Activated CD4-positive, alpha-beta T cell treated with anti-CD3 and anti-CD28 coated beads, Interleukin-2, amount 10 ng/mL, durations not matched to agents 24 days and 14 days (primary cell): ENCODE measurements at regions not wholly inside any gene's neighbourhood (a gene's known extent, or its start where the extent isn't known, plus 50 kb on each side); places are given as distances from the start of the nearest gene placed in this dataset.
"Not testable (repeated sequence)": the region's sequence is repeated elsewhere in the genome, so short reads cannot be mapped to it uniquely, and the experiment has no call there.

Experiments
- DNase-seq: peaks from one replicate; pipeline ENCODE4 v3.0.0; 2022
- H3K27ac Mint-ChIP-seq: one replicate; pipeline ENCODE4 v1.8.0; 2022; ENCODE audit warnings: mild to moderate bottlenecking, mixed read lengths
- H3K27me3 Mint-ChIP-seq: one replicate; pipeline ENCODE4 v1.8.0; 2022; ENCODE audit warnings: mixed read lengths
- H3K36me3 Mint-ChIP-seq: one replicate; pipeline ENCODE4 v1.8.0; 2022; ENCODE audit warnings: low read depth, mild to moderate bottlenecking, mixed read lengths
- H3K4me1 Mint-ChIP-seq: one replicate; pipeline ENCODE4 v1.8.0; 2021; ENCODE audit warnings: mixed read lengths
- H3K4me3 Mint-ChIP-seq: one replicate; pipeline ENCODE4 v1.8.0; 2022; ENCODE audit warnings: mild to moderate bottlenecking, moderate library complexity, mixed read lengths
- H3K9me3 Mint-ChIP-seq: one replicate; pipeline ENCODE4 v1.8.0; 2021; ENCODE audit warnings: mixed read lengths
- intact Hi-C: fragments of 100-400 bp; cut with micrococcal nuclease; formaldehyde crosslinking; loops from one replicate; pipeline ENCODE4 v1.15.1; 2023

DNA sequence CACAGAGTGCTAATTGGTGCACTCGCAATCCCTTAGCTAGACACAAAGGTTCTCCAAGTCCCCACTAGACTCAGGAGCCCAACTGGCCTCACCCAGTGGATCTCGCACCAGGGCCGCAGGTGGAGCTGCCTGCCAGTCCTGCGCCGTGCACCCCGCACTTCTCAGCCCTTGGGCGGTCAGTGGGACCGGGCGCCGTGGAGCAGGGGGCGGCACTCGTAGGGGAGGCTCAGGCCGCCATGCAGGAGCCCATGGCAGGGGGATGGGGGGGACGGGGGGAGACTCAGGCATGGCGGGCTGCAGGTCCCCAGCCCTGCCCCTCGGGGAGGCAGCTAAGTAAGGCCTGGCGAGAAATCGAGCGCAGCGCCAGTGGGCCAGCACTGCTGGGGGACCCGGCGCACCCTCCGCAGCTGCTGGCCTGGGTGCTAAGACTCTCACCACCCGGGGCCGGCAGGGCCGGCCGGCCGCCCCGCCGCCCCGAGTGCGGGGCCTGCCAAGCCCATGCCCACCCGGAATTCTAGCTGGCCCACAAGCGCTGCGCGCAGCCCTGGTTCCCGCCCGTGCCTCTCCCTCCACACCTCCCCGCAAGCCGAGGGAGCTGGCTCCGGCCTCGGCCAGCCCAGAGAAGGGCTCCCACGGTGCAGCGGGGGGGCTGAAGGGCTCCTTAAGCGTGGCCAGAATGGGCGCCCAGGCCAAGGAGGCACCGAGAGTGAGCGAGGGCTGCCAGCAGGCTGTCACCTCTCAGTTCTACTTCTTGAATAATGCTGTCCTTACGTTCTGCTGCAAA is 258.2 kb downstream of the GALC start:
- DNase-seq, H3K4me1 Mint-ChIP-seq, H3K27ac Mint-ChIP-seq, H3K9me3 Mint-ChIP-seq, intact Hi-C loops, H3K4me3 Mint-ChIP-seq, H3K36me3 Mint-ChIP-seq, H3K27me3 Mint-ChIP-seq: not testable (repeated sequence)

DNA sequence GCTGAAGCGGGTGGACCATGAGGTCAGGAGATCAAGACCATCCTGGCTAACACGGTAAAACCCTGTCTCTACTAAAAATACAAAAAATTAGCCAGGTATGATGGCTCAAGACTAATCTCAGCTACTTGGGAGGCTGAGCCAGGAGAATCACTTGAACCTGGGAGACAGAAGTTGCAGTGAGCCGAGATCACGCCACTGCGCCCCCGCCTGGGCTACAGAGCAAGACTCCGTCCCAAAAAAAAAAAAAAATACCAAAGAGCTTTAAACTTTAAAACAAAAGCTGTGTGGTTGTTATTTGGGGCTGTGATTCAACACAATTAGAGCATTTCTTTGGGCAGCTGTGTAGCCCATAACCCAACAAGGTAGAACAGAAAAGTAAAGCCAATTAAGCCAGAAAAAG is 259.9 kb downstream of the GALC start:
- H3K4me3 Mint-ChIP-seq, H3K27me3 Mint-ChIP-seq, DNase-seq, H3K27ac Mint-ChIP-seq, H3K36me3 Mint-ChIP-seq, H3K9me3 Mint-ChIP-seq, H3K4me1 Mint-ChIP-seq, intact Hi-C loops: not testable (repeated sequence)

DNA sequence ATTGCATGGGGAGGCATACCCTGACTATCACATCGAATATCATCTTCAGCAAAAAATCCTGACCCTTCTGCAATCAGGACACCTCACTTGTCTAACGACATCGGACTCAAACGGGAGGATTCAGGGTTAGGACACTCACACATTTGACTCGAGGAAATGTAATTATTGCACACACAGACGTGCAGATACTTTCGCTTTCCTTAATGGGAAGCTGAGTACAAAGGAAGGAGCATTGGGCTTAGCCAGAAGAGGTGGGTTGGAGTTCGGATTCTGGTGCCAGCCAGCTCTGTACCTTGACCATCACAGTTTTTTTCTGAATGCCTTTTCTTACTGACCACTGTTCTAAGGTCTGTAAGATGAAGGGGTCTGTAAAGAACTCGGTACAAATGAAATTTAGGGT is 260.4 kb downstream of the GALC start:
- intact Hi-C loops = no loop called here
- no peaks in the 10 kb centered on the region for H3K27me3 Mint-ChIP-seq
- no peaks in the 10 kb centered on the region for H3K9me3 Mint-ChIP-seq
- H3K4me3 Mint-ChIP-seq = no peak overlapping the region
- DNase-seq = no peak
- H3K4me1 Mint-ChIP-seq = no peaks in the 10 kb centered on the region
- no peak overlapping the region for H3K27ac Mint-ChIP-seq
- H3K36me3 Mint-ChIP-seq = no peaks in the 10 kb centered on the region

DNA sequence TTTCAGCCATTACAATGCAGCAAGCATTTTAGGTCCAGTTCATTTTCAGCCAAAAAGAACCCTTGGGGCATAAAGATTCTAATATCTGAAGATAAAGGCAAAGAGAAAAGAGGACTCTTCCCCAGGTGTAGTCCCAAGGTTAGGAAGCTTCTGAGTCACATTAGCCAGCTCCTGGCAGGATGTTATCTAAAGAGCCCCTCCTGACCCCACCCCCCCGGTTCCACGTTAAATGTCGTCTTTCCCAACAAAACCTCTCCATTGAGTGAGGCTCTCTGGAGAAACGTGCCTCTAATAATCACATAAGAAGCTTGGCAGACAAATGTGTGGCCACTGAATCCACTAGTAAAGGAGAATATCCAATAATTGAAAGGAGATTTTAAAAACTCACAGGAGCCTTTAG is 267.7 kb downstream of the GALC start:
- H3K27ac Mint-ChIP-seq = no peak overlapping the region

DNA sequence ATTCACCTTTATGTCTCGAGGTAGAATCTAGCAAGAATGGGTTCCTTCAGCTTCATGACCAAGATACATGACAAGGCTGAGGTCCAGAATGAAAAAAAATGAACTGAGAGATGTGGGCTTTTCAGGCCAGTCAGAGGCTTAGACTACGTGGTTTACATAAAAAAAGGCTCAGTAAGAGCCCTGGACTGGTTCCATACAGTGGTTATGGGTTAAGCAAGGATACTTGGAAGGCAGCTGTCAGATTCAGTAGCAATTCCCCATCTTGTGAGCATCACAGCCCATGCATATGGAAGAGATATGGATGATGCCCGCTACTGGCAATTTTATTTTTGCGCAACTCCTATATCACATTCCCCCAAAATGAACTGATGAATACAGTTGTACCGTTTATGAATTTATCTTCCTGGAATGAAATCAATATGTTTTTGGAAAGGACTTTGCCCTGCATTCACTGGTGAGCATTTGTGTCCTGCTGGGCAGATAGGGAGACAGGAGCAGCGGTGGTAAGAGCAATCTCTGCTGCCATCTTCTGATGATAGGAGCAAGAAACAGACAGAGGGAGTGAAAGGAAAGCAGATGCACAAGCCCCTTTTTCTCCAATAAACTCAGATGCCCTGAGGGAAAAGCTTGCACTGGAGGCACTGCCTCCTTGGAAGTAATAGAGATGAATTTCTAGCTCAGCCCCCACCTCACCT is 280.4 kb downstream of the GALC start:
- H3K36me3 Mint-ChIP-seq = no peaks in the 10 kb centered on the region
- H3K9me3 Mint-ChIP-seq = no peaks in the 10 kb centered on the region
- H3K4me3 Mint-ChIP-seq = no peak overlapping the region
- intact Hi-C loops = no loop called here
- no peaks in the 10 kb centered on the region for H3K27me3 Mint-ChIP-seq
- H3K4me1 Mint-ChIP-seq = no peaks in the 10 kb centered on the region
- no peak for DNase-seq
- no peak overlapping the region for H3K27ac Mint-ChIP-seq

More for the DNA sequence above, 267.7 kb downstream of the GALC start:
- Mint-ChIP-seq H3K9me3 (no peaks in the 10 kb centered on the region), H3K4me1 (no peaks in the 10 kb centered on the region), H3K27me3 (no peaks in the 10 kb centered on the region), H3K36me3 (no peaks in the 10 kb centered on the region), H3K4me3 (no peak overlapping the region)
- intact Hi-C loops = no loop called here
- no peak for DNase-seq

DNA sequence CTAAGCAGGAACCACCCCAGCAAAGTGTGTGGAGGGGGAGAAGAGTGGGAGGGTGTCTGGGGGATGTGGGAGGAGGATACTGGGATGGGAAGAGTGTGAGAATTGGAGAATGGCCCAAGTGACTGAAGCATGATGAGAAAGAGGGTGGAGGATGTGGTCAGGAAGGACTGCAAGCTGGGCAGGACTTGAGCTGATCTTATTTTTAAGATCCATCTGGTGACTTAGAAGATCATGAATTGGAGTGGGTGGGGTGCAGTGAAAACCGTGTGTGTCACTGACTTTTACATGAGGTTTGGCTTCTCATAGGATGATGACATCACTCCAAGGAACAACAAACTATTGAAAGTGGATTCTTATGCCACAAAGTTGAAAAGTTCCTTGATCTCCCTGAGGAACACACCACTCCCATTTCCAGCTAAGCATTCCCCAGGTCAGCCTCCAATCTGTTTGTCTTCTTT is 287.5 kb downstream of the GALC start:
- H3K9me3 Mint-ChIP-seq = no peaks in the 10 kb centered on the region
- intact Hi-C loops = no loop called here
- H3K27me3 Mint-ChIP-seq = no peaks in the 10 kb centered on the region
- no peaks in the 10 kb centered on the region for H3K4me1 Mint-ChIP-seq
- no peak overlapping the region for H3K4me3 Mint-ChIP-seq
- DNase-seq = no peak
- H3K27ac Mint-ChIP-seq = no peak overlapping the region
- no peaks in the 10 kb centered on the region for H3K36me3 Mint-ChIP-seq

DNA sequence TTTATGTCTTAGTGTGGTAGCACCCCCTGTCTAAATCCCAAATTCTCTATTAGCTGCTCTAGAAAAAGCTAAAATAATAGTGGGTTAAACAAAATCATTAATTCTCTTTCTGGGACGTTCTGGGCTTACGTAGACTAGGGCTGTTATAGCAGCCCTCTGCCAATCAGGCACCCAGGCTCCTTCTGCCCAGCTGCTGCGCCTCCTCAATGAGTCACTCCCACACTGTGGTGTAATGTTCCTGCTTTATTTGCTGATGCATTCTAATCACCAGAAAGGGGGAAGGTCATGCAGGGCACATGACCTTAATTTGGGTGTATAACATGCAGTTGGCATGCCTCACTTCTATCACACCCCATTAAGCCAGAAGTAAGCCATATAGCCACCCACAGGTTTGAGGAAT is 294.5 kb downstream of the GALC start:
- H3K27me3 Mint-ChIP-seq = no peaks in the 10 kb centered on the region
- intact Hi-C loops = no loop called here
- no peak overlapping the region for H3K4me3 Mint-ChIP-seq
- no peak for DNase-seq
- no peaks in the 10 kb centered on the region for H3K36me3 Mint-ChIP-seq
- no peak overlapping the region for H3K27ac Mint-ChIP-seq
- no peaks in the 10 kb centered on the region for H3K4me1 Mint-ChIP-seq
- H3K9me3 Mint-ChIP-seq = no peaks in the 10 kb centered on the region

DNA sequence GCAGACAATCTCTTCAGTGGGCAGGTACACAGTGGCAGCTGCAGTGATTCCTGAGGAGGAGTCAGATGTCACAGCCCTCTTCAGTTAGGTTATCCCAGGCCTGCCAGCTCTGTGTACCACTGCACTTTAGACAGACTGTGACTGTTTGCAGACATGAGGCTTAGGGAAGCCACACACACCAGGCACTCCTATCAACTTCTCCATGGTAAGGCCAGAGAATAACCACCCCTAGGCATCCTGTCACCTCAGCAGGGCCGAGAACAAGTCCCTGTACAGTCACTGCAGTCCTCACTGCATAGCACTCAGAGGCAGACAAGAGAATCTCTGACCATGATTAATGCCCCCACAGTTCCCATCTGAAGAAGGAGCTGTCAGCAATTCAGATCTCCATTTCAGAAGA is 296.5 kb downstream of the GALC start:
- Mint-ChIP-seq H3K27ac (no peak overlapping the region), H3K9me3 (no peaks in the 10 kb centered on the region), H3K27me3 (no peaks in the 10 kb centered on the region), H3K4me3 (no peak overlapping the region), H3K36me3 (no peaks in the 10 kb centered on the region), H3K4me1 (no peaks in the 10 kb centered on the region)
- DNase-seq = no peak
- intact Hi-C loops = no loop called here

DNA sequence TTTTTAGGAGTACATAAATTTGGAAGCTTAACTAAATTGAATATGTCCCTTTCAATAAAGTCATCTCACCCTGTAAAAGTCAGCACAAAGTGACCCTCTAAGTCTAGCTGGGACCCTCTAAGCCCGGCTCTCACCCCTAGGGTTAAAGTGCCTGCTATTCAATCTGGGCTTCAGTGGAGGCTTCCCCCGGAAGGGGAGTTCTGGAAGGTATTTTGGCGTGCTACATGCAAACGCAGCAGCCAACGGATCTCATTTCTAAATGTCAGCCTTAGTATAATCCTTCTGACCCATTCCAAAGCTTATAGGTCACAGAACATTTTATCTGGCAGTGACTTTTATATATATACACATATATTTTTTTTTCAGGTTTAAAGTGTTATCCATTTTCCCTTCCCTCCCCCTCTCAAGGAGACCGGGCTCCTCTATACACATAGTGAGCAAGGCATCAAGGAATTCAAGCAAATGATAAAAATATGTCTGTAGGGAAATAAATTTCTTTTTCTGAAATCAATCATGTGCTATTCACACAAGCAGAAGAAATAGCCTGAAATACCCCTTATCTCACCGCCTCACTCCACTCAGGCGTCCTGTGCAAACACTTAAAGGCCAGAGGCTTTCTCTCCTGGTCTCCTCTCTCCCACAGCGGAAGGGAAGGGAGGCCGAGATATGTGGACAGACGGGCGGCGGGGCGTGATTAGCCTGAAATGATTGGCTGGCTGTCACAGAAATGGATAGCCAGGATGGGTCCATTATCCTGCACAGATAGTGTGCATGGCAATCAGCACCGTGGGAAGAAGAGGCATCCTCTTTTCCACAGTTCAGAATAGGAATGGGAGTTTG is 301.7 kb downstream of the GALC start:
- Mint-ChIP-seq H3K27ac (no peak overlapping the region), H3K27me3 (no peaks in the 10 kb centered on the region), H3K4me3 (no peak overlapping the region), H3K4me1 (no peaks in the 10 kb centered on the region), H3K9me3 (no peaks in the 10 kb centered on the region), H3K36me3 (no peaks in the 10 kb centered on the region)
- intact Hi-C loops = no loop called here
- DNase-seq = no peak

DNA sequence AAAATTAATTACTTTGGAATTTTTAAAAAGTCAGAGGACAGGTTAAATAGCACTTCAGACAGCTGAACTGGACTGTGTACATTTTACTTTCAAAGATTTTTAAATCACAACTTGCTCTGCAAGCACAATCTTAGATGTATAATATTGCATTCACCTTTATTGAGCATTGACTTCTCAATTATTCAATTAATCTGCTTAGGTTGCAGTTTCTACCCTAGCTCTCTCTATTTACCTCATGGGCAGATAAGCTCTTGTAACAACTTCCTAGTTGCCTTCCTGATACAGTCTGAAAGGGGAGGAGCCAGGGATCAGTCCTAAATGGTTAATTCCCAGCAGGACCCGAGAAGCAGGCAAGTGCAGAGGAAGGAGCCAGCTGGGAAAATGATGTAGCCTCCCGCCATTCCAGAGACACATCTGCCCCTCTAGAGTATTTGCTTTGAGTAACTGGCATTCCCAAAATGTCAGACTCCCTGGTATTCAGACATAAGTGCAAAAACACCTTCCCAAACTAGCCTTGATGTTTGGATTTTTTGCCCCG is 302.8 kb downstream of the GALC start:
- H3K36me3 Mint-ChIP-seq = no peaks in the 10 kb centered on the region
- no peaks in the 10 kb centered on the region for H3K4me1 Mint-ChIP-seq
- no peak overlapping the region for H3K27ac Mint-ChIP-seq
- intact Hi-C loops = no loop called here
- H3K9me3 Mint-ChIP-seq = no peaks in the 10 kb centered on the region
- no peak for DNase-seq
- H3K27me3 Mint-ChIP-seq = no peaks in the 10 kb centered on the region
- no peak overlapping the region for H3K4me3 Mint-ChIP-seq

DNA sequence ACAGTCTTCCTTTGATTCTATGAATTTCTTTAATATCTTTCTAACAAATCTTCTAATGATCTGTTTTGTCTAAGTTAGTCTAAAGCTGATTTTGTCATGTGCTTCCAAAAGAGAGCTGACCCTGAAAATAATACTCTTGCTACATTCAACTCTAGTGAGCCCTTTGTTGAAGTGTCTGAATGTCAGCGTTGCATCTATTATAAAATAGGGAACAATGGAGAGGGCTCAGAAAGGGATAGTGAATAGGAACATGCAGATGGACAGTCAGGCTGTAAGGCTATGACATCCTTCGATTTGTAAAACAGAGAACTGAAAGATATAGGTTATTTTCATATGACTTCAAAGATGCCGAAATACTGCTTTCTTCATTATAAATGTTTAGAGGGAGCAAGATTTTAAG is 304.5 kb downstream of the GALC start:
- no peaks in the 10 kb centered on the region for H3K27me3 Mint-ChIP-seq
- no peak overlapping the region for H3K4me3 Mint-ChIP-seq
- DNase-seq = no peak
- H3K36me3 Mint-ChIP-seq = no peaks in the 10 kb centered on the region
- H3K27ac Mint-ChIP-seq = no peak overlapping the region
- H3K4me1 Mint-ChIP-seq = no peaks in the 10 kb centered on the region
- intact Hi-C loops = no loop called here
- no peaks in the 10 kb centered on the region for H3K9me3 Mint-ChIP-seq

DNA sequence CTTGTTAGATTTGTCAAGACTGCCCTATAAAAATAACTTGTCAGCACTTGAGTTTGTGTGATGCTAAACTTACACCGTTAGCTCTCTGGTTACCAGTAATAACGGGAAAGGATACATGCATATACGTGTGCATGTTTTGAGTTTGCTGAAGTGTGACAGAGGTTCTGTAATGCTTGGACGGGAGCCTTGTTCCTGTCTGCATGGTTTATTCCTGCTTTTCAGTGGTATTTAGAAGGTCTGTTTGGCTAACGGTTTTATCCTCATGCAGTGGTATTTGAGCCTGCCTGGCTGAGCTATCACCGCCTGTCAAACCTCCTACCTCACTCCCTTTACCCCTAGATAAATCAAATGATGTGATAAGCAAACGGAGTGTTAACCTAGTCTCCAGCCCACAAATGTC is 305.6 kb downstream of the GALC start:
- no peaks in the 10 kb centered on the region for H3K9me3 Mint-ChIP-seq
- H3K36me3 Mint-ChIP-seq = no peaks in the 10 kb centered on the region
- H3K4me1 Mint-ChIP-seq = no peaks in the 10 kb centered on the region
- no peak overlapping the region for H3K4me3 Mint-ChIP-seq
- no peak for DNase-seq
- intact Hi-C loops = no loop called here
- no peaks in the 10 kb centered on the region for H3K27me3 Mint-ChIP-seq
- no peak overlapping the region for H3K27ac Mint-ChIP-seq

DNA sequence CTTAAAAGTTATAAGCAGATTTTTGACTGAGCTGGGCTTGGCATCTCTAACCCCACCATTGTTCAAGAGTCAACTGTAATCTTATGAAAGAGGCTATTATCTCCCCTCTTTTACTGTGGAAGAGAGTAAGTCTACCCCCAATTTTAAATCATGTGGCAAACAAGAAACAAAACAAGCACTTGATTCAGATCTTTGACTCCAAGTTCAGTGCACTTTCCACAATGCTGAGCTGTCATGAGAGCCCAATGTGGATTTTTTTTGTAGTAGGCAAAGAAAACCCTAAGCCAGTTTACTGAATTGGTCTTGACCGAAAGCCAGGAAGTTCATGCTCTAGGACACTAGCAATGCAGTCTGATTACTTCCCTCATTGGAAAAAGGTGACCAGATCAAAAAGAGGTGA is 306.2 kb downstream of the GALC start:
- intact Hi-C loops = no loop called here
- Mint-ChIP-seq H3K27me3 (no peaks in the 10 kb centered on the region), H3K36me3 (no peaks in the 10 kb centered on the region), H3K4me3 (no peak overlapping the region), H3K27ac (no peak overlapping the region), H3K4me1 (no peaks in the 10 kb centered on the region), H3K9me3 (no peaks in the 10 kb centered on the region)
- no peak for DNase-seq

DNA sequence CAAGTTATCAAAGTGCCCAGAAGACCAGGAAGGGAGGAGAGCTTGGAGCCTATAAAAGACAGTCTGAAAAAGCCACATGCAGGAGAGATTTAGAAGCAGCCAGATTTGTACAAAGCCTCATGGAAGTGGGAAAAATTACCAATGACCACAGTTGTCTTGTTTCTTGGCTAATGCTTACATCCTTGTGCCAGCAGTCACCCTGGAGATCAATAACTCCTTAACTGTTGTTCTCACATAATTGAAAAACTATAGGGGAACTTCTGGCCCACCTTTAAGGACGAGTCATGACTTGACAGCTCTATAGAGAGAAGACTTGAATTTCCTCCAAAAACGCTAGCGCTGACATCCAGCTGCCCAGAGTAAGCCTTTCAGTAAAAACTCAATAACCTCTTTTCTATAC is 313.1 kb downstream of the GALC start:
- no peak overlapping the region for H3K27ac Mint-ChIP-seq
- peaks cover 6% of the 10 kb centered on the region for H3K9me3 Mint-ChIP-seq

More for the DNA sequence above, 313.1 kb downstream of the GALC start:
- Mint-ChIP-seq H3K4me1 (no peaks in the 10 kb centered on the region), H3K27me3 (no peaks in the 10 kb centered on the region), H3K36me3 (no peaks in the 10 kb centered on the region), H3K4me3 (no peak overlapping the region)
- DNase-seq = no peak
- intact Hi-C loops = no loop called here
